NCI-H2081 (cell line): ENCODE measurements at regions not wholly inside any gene's neighbourhood (a gene's known extent, or its start where the extent isn't known, plus 50 kb on each side); places are given as distances from the start of the nearest gene placed in this dataset.

Experiments
- DNase-seq, 2 experiments: peaks; one replicate each; lab custom pipeline; 2025; lab: John Stamatoyannopoulos, UW

DNA sequence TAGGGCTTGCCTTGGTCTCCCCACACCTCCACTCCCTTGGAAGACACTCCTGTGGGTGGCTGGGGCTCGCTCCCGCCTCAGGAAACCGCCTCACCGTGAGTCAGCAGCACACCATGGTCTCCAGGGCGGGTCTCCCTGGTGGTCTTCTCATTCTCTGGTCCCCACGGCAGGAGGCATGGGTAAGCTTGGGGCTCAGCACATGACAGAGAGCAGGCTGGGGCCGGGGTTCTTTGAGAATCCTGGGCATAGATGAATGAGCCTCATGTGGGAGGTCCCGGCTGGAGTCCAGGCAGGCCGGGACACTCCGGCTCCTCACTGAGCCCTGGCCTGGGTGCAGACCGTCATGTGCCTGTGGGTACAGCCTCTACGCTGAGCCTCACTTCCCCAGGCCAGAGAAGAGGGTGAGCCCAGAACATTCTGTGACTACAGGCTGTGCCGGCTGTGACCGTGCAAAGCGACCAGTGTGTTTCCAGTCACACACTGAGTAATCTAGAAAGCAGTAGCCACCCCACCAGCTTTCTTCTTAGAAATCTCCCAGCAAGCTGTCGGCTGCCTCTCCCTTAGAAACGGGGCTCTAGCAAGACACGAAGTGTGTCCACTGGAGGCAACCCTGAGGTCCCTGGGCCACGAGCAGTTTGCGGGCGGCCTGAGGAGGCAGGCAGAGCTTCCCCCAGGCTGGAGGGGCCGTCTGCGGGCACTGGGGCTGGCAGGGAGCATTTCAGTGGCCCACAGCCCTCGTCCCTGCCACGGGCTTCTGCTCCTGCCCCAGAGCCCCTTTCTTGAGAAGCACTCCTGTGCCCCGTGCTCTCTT is 93.1 kb downstream of the RHOB start:
- no peak for DNase-seq

- peak in 1 of 2 experiments; percentile 15 for DNase-seq
Observed at GRCh38 chr2:20540587-20541293, 93.9 kb downstream of the RHOB start.

DNA sequence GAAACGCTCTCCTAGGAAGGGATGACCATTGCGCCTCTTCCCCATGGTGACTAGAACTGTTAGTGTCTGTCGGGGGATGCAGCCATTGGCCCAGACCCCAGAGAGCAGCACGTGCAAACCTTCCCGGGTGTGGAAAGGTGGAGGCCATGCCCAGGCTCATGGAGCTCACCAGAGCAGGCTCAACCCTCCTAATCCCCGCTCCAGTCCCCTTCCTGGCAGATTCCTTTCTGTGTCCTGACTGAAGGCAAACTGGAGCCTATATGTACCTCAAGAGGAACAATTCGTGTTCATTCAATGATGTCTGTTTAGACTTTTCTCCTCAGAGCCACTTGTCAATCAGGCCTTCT is 94.4 kb downstream of the RHOB start:
- no peak for DNase-seq

DNA sequence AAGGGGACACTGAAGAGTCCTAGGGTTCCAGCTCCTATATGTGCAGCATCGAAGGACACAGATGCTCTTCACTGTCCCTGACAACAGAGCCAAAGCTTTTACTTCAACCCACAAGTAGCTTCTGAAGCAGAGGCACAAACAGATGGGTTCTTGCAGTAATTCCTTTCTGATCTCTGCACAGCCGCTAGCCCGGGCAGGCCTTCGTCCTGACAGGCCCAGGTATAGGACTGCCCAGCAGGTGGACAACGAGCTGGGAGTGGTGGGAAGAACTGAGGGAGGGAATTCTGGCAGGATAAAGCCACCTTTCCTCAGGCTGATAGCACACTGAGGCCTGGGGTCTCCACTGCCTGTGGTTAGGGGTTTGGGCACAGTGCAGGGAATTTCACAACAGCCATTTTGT is 94.8 kb downstream of the RHOB start:
- DNase-seq, result no peak

DNA sequence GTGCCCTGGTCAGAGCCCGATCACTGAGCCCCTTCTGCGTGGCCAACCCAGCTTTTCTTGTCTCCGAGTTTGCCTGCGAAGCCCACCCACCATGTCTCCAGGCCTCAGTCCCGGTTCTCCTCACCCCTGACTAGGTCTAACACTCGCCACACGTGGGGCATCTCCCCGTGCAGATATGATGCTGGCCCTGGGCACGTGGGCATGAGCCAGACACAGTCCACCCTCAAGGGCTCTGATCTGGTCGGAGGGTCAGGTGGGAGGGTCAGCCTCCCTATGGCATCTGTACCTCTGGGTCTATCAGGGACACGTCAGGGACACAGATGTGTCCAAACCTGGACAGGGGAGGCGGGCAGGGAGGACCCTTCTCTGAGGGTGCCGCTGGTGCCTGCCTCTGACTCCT is 95.4 kb downstream of the RHOB start:
- DNase-seq, result no peak

- DNase-seq, result no peak
Observed at GRCh38 chr2:20542746-20543468, 96.0 kb downstream of the RHOB start.

DNA sequence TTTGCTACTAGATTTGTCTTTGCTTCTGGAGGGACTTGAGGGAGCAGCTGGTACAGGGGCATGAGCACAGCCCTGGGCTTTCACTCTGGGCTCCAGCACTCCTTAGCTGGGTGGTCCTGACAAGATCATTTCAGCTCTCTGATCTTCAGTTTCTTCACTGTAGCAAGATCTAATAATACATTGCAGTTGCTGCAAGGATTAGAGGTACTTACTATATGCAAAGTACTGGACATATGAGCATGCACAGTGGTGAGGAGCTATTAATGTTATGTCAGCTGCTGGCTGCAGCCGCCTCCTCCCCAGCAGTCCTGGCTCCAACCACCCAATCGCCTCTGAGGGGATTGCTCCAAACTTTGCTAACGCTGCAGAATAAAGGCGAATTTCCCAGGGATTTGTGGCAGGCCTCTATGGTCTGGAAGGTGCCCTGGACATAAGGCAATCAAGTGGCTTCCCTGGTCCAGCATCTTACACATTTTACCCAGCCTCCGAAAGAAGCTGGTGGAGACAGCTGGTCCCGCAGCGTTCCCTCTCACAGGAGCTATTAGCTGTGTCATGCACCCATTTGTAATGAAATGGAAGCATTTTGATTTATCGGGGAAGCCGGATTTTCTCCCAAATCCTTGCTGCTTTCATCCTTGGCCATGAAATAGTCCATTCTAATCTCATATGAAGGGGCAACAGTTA is 96.7 kb downstream of the RHOB start:
- DNase-seq, result no peak

GRCh38 chr2:20544153-20544747 is 97.4 kb downstream of the RHOB start:
- no peak for DNase-seq

DNA sequence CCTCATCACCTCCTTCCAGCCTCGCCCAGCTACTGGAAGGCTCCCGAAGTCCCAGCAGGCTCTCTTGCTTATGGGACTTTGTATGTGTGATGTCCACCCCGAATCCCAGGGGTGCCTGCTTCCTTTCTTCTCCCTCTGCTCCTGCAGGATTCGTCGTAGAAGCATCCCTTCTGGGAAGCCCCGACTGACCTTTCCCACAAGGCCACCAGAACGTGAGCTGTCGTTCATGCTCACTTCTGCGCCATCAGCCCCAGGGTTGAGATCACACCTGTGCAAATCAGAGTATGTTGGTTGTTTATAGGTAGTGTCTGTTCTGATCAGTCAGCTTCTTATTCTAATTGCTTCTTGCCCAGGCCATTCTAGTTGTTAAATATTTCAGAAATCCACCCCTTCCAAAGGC is 101.8 kb downstream of the HS1BP3 start:
- DNase-seq, result no peak

GRCh38 chr2:20549691-20550348 is 101.1 kb downstream of the HS1BP3 start:
- no peak for DNase-seq

DNA sequence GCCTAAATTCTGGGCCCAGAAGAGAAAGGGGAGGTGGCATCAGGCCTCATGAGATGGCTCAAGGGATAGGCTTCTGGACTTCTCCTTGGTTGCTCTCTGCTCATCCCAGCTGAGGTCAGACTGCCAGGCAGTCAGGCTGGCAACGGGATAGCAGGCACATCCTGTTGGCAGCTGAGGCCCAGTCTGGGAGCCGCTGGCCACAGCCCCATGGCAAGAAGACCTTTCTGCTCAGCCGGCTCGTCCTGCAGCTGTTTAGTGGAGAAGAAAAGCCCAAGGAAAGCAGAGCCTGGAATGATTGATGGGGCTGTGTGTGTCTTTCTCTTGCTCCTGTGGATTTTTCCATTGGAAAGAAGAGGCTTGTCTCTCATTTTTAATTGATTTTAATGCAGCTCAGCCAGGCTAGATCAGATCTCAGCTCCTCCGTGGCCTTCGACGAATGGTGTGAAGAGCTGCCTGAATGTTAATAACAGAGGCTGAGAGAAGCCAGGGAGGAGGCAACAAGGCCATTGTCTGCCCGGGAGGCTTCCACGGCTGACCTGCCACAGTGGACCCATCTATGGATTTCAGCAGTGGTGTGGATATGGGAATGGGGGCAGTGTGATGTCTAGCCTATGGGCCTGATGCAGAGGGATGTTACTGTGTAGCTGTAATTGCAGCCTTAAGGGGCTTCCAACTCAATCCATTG is 99.5 kb downstream of the HS1BP3 start:
- no peak for DNase-seq

DNA sequence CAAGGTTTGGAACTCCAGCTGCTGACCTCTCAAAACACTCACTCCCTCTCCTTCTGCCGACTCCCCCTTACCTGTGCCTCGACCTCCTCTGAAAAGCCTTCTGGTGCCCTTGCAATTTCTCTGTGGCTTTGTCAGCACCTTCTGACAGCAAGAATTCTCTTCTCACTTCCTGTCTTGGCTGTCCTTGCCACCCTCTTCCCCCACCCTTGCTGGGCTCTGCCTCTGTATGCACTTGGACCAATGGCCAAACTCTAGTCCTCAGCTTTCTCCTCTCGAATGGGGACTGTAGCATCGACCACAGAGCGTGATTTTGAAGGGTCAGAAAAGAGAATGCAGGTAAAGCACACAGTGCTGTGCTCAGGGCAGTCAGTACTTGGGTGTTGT is 99.0 kb downstream of the HS1BP3 start:
- DNase-seq, result no peak

GRCh38 chr2:20552847-20553246 is 98.1 kb downstream of the HS1BP3 start:
- no peak for DNase-seq

DNA sequence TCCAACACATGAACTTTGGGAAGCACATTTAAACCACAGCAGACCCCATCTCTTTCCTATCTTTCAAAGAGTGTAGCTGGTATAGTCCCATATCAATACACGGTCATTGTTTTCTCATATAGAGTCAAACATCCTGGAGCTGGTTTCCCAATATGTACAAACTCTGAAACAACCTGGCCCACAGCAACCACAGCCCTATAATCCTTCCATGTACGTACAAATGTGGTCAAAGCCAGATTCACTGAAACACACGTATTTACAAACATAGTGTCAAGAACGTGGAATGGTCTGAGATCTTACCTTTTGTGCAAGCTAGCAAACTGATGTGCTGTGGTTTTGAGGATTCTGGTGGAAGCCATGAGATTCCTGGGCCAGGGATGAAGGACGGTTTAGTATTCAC is 97.3 kb downstream of the HS1BP3 start:
- no peak for DNase-seq

- DNase-seq, result no peak
Observed at GRCh38 chr2:20555954-20556353, 94.9 kb downstream of the HS1BP3 start.

- no peak for DNase-seq
Observed at GRCh38 chr2:20556756-20557155, 94.1 kb downstream of the HS1BP3 start.

DNA sequence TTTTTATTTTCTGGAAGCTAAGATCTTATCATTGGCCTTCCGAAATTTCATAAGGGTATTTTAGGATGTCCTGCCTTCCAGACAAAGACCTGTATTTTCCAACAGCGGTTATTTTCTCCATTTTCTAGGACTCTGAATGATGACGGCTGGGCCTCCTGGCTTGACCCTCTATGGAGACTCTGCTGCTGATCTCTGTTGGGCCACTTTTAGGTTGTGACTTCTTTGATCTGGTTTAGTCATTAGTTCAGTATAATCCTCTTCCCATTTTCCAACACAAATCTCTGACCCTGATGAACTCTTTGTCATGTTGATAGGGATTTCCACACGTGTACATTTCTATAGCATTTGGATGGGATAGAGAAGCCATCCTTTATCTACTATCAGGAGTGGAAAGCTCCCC is 93.7 kb downstream of the HS1BP3 start:
- no peak for DNase-seq

GRCh38 chr2:20557635-20558034 is 93.3 kb downstream of the HS1BP3 start:
- DNase-seq, result no peak

DNA sequence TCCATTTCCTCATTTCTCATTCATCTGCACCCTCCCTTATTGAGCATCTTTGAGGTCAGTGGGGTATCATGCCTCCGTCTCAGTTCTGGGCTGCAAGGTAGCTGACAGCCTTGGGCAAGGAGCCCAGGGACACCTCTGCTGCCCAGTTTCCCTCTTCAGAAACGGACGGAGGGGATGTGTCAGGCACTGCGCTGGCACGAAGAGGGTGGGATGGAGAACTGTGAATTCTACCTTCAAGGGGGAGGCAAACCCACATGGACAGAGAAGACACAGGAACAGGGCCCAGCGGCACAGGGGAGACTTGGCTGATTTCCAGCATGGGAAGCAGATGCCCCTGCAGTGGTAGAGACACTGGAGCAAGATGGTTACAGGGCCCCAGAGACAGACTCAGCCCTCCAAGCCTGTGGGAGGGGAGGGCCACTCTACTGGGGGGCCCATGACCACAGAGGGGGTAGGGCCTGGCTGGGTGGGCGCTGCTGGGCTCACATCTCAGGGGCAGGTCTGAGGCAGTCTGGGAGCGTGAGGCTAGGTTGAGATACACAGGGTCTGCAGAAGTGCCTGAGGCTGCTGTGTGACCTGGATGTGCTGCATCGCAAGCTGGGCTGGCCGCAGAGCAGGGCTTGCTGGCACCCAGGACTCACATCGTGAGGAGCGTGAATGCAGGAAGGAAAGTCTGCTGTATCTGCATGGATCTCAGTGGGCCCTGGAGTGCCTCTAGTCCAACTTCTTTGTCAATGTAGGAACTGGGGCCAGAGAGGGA is 92.3 kb downstream of the HS1BP3 start:
- no peak for DNase-seq

GRCh38 chr2:20559277-20559676 is 91.6 kb downstream of the HS1BP3 start:
- no peak for DNase-seq
